ENCODE measurements at regions not wholly inside any gene's neighbourhood (a gene's known extent, or its start where the extent isn't known, plus 50 kb on each side); places are given as distances from the start of the nearest gene placed in this dataset.
A peak's percentile ranks its signal among the peaks of the same experiment; 100 is the strongest.

DNA sequence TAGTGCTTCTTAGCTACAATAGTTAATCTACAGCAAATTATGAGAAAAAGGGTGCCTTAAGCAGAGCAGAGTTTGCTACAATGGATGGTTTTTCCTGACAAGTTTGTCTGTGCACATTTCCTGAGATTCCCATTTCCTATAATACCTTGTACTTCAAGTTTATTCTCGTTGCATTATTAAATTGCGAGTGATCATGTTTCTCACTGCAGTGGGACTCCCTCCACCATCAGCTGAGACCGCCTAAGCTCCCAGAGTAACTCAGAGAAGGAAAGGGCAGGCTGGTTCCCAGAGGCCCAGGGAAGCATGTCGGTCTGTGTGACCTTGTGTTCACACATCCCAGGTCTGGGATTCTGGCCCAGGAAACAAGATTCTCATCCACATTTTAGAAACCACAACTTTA is 162.1 kb downstream of the ARL4C start:
- Histone ChIP-seq H3K79me2 (ENCODE audit: insufficient read depth, low read length) (no peaks in the 10 kb centered on the region), H3K4me1 (ENCODE audit: control insufficient read depth in 1 of 2, insufficient read depth in 2 of 2, low read length in 2 of 2) (no peaks in the 10 kb centered on the region), H3K27me3 (ENCODE audit: control insufficient read depth in 2 of 2, insufficient read depth in 2 of 2, low read length in 2 of 2) (no peaks in the 10 kb centered on the region), H3K27ac (ENCODE audit: low read depth in 1 of 2, low read length in 2 of 2) (no peak overlapping the region), H3K9ac (ENCODE audit: insufficient read depth, low read length, poor library complexity, severe bottlenecking) (no peak overlapping the region), H3K9me3 (replicated peaks in 1 of 2; ENCODE audit: control insufficient read depth in 1 of 2, insufficient read depth in 1 of 2, low read length in 2 of 2) (peaks cover 0 to 11% of the 10 kb centered on the region in 2 donors), H3K4me2 (replicated peaks; ENCODE audit: extremely low read depth, low read length, poor library complexity, severe bottlenecking) (no peak overlapping the region), H3K4me3 (replicated peaks in 1 of 3; ENCODE audit: low read depth in 2 of 3, low read length in 3 of 3) (no peak overlapping the region), H4K20me1 (ENCODE audit: insufficient read depth, low read length) (no peaks in the 10 kb centered on the region), H3K36me3 (replicated peaks in 1 of 2; ENCODE audit: control insufficient read depth in 1 of 2, insufficient read depth in 2 of 2, low read length in 2 of 2) (no peaks in the 10 kb centered on the region), H2AFZ (ENCODE audit: insufficient read depth, low read depth, low read length, poor library complexity, severe bottlenecking) (no peak overlapping the region)
- intact Hi-C loops (cut with micrococcal nuclease): loop anchor here in 1 of 2 donors (2.0 kb wide), 1 partner anchor 26 kb away; no protein-coding TSS in a partner anchor
- Mint-ChIP-seq H3K36me3 (no peaks in the 10 kb centered on the region), H3K9me3 (peaks cover 7 to 14% (median 10%) of the 10 kb centered on the region in 7 donors), H3K4me1 (peaks cover 8% of the 10 kb centered on the region), H3K4me3 (no peak overlapping the region), H3K27me3 (ENCODE audit: low read depth in 3 of 3) (peaks cover 7 to 21% (median 11%) of the 10 kb centered on the region in 3 donors), H3K27ac (peak overlapping the region in 1 of 7 donors; percentile 21)
- TF ChIP-seq, protein P1, sequence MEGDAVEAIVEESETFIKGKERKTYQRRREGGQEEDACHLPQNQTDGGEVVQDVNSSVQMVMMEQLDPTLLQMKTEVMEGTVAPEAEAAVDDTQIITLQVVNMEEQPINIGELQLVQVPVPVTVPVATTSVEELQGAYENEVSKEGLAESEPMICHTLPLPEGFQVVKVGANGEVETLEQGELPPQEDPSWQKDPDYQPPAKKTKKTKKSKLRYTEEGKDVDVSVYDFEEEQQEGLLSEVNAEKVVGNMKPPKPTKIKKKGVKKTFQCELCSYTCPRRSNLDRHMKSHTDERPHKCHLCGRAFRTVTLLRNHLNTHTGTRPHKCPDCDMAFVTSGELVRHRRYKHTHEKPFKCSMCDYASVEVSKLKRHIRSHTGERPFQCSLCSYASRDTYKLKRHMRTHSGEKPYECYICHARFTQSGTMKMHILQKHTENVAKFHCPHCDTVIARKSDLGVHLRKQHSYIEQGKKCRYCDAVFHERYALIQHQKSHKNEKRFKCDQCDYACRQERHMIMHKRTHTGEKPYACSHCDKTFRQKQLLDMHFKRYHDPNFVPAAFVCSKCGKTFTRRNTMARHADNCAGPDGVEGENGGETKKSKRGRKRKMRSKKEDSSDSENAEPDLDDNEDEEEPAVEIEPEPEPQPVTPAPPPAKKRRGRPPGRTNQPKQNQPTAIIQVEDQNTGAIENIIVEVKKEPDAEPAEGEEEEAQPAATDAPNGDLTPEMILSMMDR (IDR thresholded peaks at IDR 0.05): no peak
- 80% methylated on average over 1 of the region's 4 CpGs for WGBS (ENCODE audit: insufficient coverage)
- DNase-seq: no peak

DNA sequence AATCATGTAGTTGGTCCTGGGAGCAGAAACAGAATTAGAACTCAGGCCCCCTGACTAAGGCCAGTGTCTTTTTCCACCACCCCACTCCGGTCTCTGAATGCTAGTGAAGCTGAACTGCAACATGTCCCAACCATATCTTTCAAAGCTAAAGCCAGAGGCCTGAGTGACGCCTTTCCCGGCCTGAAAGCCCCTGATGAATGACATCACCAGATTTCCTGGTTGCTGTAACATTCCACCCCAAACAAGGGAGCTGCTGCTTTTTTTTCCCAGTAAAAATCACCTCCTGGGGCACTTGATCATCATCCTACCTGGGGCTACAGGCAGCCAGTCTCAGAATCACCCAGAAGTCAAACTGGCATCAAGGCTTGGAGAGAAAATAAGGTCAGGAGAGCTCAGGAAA is 162.7 kb downstream of the ARL4C start:
- Histone ChIP-seq H3K9ac (ENCODE audit: insufficient read depth, low read length, poor library complexity, severe bottlenecking) (no peak overlapping the region), H4K20me1 (ENCODE audit: insufficient read depth, low read length) (no peaks in the 10 kb centered on the region), H3K4me3 (replicated peaks in 1 of 3; ENCODE audit: low read depth in 2 of 3, low read length in 3 of 3) (no peak overlapping the region), H3K4me1 (ENCODE audit: control insufficient read depth in 1 of 2, insufficient read depth in 2 of 2, low read length in 2 of 2) (no peaks in the 10 kb centered on the region), H3K36me3 (replicated peaks in 1 of 2; ENCODE audit: control insufficient read depth in 1 of 2, insufficient read depth in 2 of 2, low read length in 2 of 2) (no peaks in the 10 kb centered on the region), H3K9me3 (replicated peaks in 1 of 2; ENCODE audit: control insufficient read depth in 1 of 2, insufficient read depth in 1 of 2, low read length in 2 of 2) (peaks cover 0 to 7% of the 10 kb centered on the region in 2 donors), H2AFZ (ENCODE audit: insufficient read depth, low read depth, low read length, poor library complexity, severe bottlenecking) (no peak overlapping the region), H3K27me3 (ENCODE audit: control insufficient read depth in 2 of 2, insufficient read depth in 2 of 2, low read length in 2 of 2) (no peaks in the 10 kb centered on the region), H3K4me2 (replicated peaks; ENCODE audit: extremely low read depth, low read length, poor library complexity, severe bottlenecking) (no peak overlapping the region), H3K27ac (ENCODE audit: low read depth in 1 of 2, low read length in 2 of 2) (no peak overlapping the region), H3K79me2 (ENCODE audit: insufficient read depth, low read length) (no peaks in the 10 kb centered on the region)
- Mint-ChIP-seq H3K27ac (peak overlapping the region in 3 of 7 donors; percentile 21 to 58 (median 44)), H3K36me3 (no peaks in the 10 kb centered on the region), H3K4me3 (no peak overlapping the region), H3K27me3 (ENCODE audit: low read depth in 3 of 3) (peaks cover 7 to 21% (median 11%) of the 10 kb centered on the region in 3 donors), H3K9me3 (peaks cover under 1 to 8% (median 5%) of the 10 kb centered on the region in 7 donors), H3K4me1 (peaks cover 8% of the 10 kb centered on the region)
- TF ChIP-seq, protein P1 (IDR thresholded peaks at IDR 0.05): no peak
- DNase-seq: no peak
- WGBS (ENCODE audit: insufficient coverage): 87% methylated on average over 3 of the region's 3 CpGs
- intact Hi-C loops (cut with micrococcal nuclease): loop anchor here in 1 of 2 donors (2.0 kb wide), 1 partner anchor 25 kb away; no protein-coding TSS in a partner anchor
